ENCODE measurements at regions not wholly inside any gene's neighbourhood (a gene's known extent, or its start where the extent isn't known, plus 50 kb on each side); places are given as distances from the start of the nearest gene placed in this dataset.
A peak's percentile ranks its signal among the peaks of the same experiment; 100 is the strongest.

DNA sequence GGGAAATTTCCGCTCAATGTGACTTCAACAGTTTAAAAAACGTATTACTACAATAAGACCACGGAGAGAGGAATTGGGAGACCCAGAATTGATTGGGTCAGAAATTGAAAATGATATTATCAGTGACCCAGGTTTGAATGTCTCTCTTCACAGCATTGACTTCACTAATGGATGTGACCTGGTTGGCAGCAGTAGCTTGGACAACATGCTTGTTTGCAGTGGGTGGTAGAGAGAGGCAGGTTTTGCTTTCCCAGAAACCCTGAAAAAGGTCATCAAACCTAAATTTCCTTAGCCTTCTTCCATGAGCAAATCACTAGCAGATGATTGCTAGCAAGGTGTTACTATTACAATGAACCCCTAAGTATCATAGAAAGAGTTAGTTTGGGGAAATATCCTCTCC is 89.7 kb upstream of the ANTXRL start (continued):
- TF ChIP-seq, protein P1, sequence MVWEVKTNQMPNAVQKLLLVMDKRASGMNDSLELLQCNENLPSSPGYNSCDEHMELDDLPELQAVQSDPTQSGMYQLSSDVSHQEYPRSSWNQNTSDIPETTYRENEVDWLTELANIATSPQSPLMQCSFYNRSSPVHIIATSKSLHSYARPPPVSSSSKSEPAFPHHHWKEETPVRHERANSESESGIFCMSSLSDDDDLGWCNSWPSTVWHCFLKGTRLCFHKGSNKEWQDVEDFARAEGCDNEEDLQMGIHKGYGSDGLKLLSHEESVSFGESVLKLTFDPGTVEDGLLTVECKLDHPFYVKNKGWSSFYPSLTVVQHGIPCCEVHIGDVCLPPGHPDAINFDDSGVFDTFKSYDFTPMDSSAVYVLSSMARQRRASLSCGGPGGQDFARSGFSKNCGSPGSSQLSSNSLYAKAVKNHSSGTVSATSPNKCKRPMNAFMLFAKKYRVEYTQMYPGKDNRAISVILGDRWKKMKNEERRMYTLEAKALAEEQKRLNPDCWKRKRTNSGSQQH (CRISPR knock-in tag; IDR thresholded peaks at IDR 0.05): no peak
- TF ChIP-seq ZNF224 (CRISPR knock-in tag; IDR thresholded peaks at IDR 0.05): no peak

DNA sequence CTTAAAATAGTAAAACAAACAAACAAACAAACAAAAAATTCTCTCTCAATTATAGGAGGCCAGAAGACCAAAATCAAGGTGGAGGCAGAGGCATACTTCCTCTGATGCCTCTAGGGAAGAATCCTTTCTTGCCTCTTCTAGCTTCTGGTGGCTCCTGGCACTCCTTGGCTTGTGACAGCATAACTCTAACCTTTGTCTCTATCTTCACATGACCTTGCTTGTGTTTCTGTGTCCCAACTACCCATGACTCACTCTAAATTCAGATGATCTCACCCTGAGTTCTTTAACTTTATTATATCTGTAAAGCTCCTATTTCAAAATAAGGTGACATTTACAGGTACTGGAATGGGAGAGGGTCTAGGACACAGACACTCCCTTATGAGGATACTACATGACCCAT is 88.3 kb upstream of the ANTXRL start:
- BruUV-seq (replicated peaks): no TSS peak
- Histone ChIP-seq H3K9me3 (replicated peaks; ENCODE audit: control insufficient read depth, insufficient read depth, low read depth, low read length) (no peaks in the 10 kb centered on the region), H4K20me1 (replicated peaks; ENCODE audit: control insufficient read depth, insufficient read depth, low read length) (no peaks in the 10 kb centered on the region), H3K79me2 (ENCODE audit: control insufficient read depth, insufficient read depth, low read length) (no peaks in the 10 kb centered on the region), H3K9ac (ENCODE audit: insufficient read depth in 1 of 2, low read depth in 2 of 2, low read length in 2 of 2) (no peak overlapping the region), H2AFZ (ENCODE audit: low read depth, low read length) (no peak overlapping the region), H3K4me1 (replicated peaks in 1 of 2; ENCODE audit: control insufficient read depth in 2 of 2, insufficient read depth in 2 of 2, low read length in 2 of 2) (no peaks in the 10 kb centered on the region), H3K9me1 (ENCODE audit: control insufficient read depth, insufficient read depth, low read length) (no peaks in the 10 kb centered on the region), H3K4me2 (ENCODE audit: insufficient read depth, low read length) (no peak overlapping the region), H3K36me3 (ENCODE audit: control insufficient read depth, insufficient read depth, low read length) (no peaks in the 10 kb centered on the region), H3K27ac (ENCODE audit: extremely low read depth, low read depth, low read length) (no peak overlapping the region), H3K27me3 (ENCODE audit: control insufficient read depth in 2 of 2, insufficient read depth in 2 of 2, low read length in 2 of 2) (no peaks in the 10 kb centered on the region), H3K4me3 (no peak overlapping the region)
- ATAC-seq: no peak
- FAIRE-seq: no peak
- TF ChIP-seq JUND (IDR thresholded peaks at IDR 0.05; ENCODE audit: borderline replicate concordance, low read depth, low read length) (peak; percentile 52; the same call in 1 of the 2 replicates), JUND (tag; IDR thresholded peaks at IDR 0.05; ENCODE audit: borderline replicate concordance, low read depth, low read length) (no peak), FOS (IDR thresholded peaks at IDR 0.05; ENCODE audit: extremely low read depth, insufficient read length) (no peak), ESRRA (IDR thresholded peaks at IDR 0.05; ENCODE audit: borderline replicate concordance, low read depth) (0 out of 2 replicates have a peak, but pooled peaks have one; percentile 26), ZNF217 (CRISPR knock-in tag; IDR thresholded peaks at IDR 0.05) (no peak), CHD1 (IDR thresholded peaks at IDR 0.05; ENCODE audit: low read length) (no peak), BRF1 (IDR thresholded peaks at IDR 0.05; ENCODE audit: borderline replicate concordance, extremely low read depth, insufficient read length) (no peak), FOSL1 (tag; conservative IDR thresholded peaks at IDR 0.05) (peak; percentile 67)
- TF ChIP-seq, protein P2, sequence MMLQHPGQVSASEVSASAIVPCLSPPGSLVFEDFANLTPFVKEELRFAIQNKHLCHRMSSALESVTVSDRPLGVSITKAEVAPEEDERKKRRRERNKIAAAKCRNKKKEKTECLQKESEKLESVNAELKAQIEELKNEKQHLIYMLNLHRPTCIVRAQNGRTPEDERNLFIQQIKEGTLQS (IDR thresholded peaks at IDR 0.05): peak; percentile 74
- TF ChIP-seq, protein P2 (CRISPR knock-in tag; conservative IDR thresholded peaks at IDR 0.05): no peak
- TF ChIP-seq, protein P3, sequence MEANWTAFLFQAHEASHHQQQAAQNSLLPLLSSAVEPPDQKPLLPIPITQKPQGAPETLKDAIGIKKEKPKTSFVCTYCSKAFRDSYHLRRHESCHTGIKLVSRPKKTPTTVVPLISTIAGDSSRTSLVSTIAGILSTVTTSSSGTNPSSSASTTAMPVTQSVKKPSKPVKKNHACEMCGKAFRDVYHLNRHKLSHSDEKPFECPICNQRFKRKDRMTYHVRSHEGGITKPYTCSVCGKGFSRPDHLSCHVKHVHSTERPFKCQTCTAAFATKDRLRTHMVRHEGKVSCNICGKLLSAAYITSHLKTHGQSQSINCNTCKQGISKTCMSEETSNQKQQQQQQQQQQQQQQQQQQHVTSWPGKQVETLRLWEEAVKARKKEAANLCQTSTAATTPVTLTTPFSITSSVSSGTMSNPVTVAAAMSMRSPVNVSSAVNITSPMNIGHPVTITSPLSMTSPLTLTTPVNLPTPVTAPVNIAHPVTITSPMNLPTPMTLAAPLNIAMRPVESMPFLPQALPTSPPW (CRISPR knock-in tag; IDR thresholded peaks at IDR 0.05): no peak
- TF ChIP-seq, protein P4, sequence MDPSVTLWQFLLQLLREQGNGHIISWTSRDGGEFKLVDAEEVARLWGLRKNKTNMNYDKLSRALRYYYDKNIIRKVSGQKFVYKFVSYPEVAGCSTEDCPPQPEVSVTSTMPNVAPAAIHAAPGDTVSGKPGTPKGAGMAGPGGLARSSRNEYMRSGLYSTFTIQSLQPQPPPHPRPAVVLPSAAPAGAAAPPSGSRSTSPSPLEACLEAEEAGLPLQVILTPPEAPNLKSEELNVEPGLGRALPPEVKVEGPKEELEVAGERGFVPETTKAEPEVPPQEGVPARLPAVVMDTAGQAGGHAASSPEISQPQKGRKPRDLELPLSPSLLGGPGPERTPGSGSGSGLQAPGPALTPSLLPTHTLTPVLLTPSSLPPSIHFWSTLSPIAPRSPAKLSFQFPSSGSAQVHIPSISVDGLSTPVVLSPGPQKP (CRISPR knock-in tag; IDR thresholded peaks at IDR 0.05): no peak
- intact Hi-C loops (cut with micrococcal nuclease) (no loop called here), in situ Hi-C loops (cut with MboI) (no loop called here)
- ChIA-PET POLR2A (interaction anchor here (0.9 kb wide), 1 partner anchor 14 kb away, joined by 3 read pairs; no protein-coding TSS in a partner anchor), CTCF (ENCODE audit: low intra/inter-chr PET ratio) (no interaction called here)
- no peak for DNase-seq (ENCODE audit: extremely low read depth in 1 of 4, low spot score in 3 of 4)

All from K562 (cell line).